SH-SY5Y (cell line): ENCODE measurements at regions not wholly inside any gene's neighbourhood (a gene's known extent, or its start where the extent isn't known, plus 50 kb on each side); places are given as distances from the start of the nearest gene placed in this dataset.

ENCODE experiments used
- GATA2 ChIP-seq: IDR thresholded peaks from 2 replicates; pipeline ENCODE4 v1.6.1; 2011; ENCODE audit warnings: mild to moderate bottlenecking, low read depth, low read length
- GATA3 ChIP-seq: IDR thresholded peaks from 2 replicates; pipeline ENCODE4 v1.6.1; 2011; ENCODE audit warnings: low read depth, mild to moderate bottlenecking, low read length, moderate library complexity

DNA sequence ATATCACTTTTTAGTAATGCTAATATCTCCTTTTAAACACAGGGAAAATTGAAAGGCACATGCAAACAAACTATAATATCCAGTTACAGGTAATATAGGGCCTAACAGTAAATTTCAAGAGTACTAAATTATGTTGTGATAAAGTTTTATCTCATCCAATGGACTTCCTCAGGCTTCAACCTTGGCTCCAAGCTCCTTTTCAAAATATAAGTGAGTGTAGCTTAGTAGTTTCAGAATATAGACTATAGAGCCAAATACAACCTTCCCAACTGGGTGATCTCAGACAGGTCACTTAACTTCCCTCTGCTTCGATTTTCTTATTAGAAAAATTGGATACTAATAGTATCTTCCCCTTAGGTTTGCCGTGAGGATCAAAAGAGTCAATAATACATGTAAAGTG lies 93.5 kb upstream of the PARD3B start:
- no peak for TF ChIP-seq GATA2
- TF ChIP-seq GATA3, result no peak
